GM20431 (cell line): ENCODE measurements at regions not wholly inside any gene's neighbourhood (a gene's known extent, or its start where the extent isn't known, plus 50 kb on each side); places are given as distances from the start of the nearest gene placed in this dataset.

Experiments used
- in situ Hi-C: fragments of 300-500 bp; cut with MseI, MboI; formaldehyde crosslinking; loops from one replicate; pipeline ENCODE4 v1.15.0; 2020; ENCODE audit warnings: low sequenced_read_pairs; ENCODE audit not compliant: unreplicated experiment

GRCh38 chr16:63553980-63554379 lies 1517.7 kb upstream of the CDH8 start:
- in situ Hi-C loops, result no loop called here

DNA sequence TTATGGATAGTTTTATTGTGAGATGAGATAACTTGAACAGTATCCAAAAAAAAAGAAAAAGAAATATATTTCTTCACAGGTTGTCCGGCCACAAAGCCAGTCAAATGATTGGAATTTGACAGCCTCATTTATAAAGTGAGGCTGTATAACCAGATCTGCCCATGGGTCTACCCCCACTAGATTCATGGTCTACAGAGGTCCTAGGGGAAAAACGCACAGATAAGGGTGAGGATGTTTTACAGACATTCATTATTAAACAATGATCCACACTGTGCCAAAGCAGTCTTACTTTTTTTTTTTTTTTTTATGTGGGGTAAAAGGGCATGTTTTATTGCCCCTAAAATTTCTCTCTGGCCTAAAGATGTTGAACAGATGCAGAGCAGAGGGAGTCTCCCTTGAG lies 1503.0 kb upstream of the CDH8 start:
- in situ Hi-C loops, result no loop called here

GRCh38 chr16:63530974-63531373 lies 1494.7 kb upstream of the CDH8 start:
- in situ Hi-C loops, result no loop called here

DNA sequence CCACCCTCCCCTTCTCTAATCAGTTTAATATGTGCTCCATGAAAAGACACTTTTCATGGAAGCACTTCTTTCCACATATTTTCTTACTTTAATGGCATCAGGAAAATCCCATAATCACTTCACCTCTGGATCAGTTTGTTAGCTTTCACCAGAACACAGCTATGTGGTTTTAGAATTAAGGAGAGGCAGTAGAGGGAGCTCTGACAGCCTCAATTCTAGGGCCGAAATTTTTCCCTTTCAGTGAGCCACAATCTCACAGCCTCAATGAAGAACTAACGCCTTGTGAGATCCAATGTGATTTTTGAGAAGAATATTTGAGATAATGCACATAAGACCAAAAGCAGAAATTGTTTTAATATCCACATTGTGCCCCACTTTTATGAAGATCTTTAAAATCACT lies 1494.0 kb upstream of the CDH8 start:
- in situ Hi-C loops, result no loop called here

DNA sequence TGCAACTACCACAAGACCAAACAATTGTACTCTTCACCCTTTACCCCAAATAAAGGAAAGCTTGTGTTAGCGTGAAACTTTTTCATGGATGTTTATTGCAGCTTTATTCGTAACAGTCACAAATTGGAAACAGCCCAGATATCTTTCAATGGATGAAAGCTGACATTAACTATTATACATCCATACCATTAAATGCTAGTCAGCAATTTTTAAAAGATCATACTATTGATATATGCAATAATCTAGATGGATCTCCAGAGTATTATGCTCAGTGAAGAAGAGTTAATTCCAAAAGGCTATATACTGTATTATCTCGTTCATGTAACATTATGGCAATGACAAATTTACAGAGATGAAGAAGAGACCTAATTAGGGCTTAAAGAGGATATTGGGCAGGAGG lies 1491.2 kb upstream of the CDH8 start:
- in situ Hi-C loops, result no loop called here

- in situ Hi-C loops, result no loop called here
Measured at GRCh38 chr16:63516394-63516793, 1480.2 kb upstream of the CDH8 start.

DNA sequence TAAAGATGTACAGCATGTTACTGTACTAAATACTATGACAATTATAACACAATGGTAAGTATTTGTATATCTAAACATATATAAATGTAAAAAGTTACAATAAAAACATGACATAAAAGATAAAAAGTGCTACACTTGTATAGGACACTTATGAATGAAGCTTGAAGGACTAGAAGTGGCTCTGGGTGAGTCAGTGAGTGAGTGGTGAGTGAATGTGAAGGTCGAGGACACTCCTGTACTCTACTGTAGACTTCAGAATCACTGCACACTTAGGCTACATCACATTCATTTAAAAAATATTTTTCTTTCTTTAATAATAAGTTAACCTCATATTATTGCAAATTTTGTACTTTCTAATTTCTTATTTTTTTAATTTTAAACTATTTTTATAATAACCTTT lies 1476.7 kb upstream of the CDH8 start:
- in situ Hi-C loops, result no loop called here

- in situ Hi-C loops, result no loop called here
Measured at GRCh38 chr16:63497408-63497807, 1461.2 kb upstream of the CDH8 start.

GRCh38 chr16:63496282-63496681 lies 1460.0 kb upstream of the CDH8 start:
- in situ Hi-C loops, result no loop called here

DNA sequence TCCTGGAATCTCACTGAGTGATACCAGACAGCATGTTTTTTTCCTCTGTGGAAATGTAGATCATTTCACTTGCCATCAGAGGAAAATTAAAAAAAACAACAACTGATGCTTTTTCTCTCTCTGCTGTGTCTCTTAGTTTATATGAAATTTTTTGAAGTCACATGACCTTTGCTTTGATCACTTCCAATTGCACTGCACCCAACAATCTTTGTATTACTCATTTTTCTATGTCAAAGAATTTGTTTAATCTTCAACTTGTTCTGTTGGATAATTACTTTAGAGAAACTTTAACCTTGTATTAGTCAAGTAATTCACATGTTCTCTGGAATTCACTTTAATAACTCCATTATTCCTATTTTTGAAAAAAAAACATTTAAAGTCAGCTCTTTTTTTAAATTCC lies 1452.7 kb upstream of the CDH8 start:
- in situ Hi-C loops, result no loop called here

DNA sequence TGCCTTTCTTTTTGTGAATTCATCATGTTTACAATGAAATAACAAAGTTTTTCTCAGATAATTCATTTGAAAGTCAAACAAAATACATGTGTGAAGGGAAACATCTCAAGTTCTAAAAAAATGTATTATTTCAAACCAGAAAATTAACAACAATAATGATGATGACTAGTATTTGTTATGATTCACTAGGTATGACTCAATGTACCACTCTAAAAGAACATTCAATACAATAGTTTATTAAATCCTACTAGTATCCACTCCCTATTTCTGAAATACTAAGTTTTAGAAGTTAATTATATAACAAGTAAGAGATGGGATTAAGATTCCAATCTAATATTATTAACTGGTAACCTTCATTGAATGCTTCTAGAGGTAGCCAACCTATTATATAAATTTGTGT lies 1444.8 kb upstream of the CDH8 start:
- in situ Hi-C loops, result no loop called here

DNA sequence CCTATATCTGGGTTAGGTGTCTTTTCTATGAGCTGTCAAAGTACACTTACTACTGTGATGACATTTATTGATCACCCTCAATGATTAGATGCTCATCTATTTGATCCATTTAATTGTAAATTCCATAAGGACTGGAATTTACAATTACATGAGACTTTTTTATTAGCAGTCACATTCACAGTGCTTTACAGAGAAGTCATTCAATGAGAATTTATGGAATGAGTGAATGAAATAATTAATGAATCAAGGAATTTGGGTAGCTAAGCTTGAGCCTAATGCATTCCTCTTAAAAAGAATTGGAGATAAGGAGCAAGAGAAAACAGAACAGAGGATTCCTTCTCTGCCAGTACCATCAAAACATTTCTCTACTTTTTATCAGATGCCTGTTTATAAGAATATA lies 1437.5 kb upstream of the CDH8 start:
- in situ Hi-C loops, result no loop called here

- in situ Hi-C loops, result no loop called here
Measured at GRCh38 chr16:63467513-63467912, 1431.3 kb upstream of the CDH8 start.

GRCh38 chr16:63462316-63462715 lies 1426.1 kb upstream of the CDH8 start:
- in situ Hi-C loops, result no loop called here

GRCh38 chr16:63461248-63461841 lies 1425.1 kb upstream of the CDH8 start:
- in situ Hi-C loops, result no loop called here

DNA sequence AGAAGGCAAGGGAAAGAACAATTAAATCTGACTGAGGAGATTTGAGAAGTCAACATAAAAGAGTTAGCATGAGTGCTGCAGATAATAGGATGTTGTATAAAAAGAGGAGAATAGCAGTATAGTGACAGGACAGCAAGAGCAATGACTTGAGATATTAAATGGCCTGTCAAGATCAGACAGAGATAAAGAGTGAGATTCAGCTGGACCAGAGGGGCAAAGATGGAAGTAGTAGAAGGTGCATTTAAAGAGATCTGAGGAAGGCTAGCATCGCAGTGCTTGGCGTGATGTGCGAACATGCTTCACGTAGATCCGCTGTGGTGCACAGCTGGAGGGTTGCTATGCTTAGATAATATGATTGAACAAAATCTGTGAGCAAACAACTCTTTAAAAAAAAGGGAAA lies 1422.6 kb upstream of the CDH8 start:
- in situ Hi-C loops, result no loop called here

DNA sequence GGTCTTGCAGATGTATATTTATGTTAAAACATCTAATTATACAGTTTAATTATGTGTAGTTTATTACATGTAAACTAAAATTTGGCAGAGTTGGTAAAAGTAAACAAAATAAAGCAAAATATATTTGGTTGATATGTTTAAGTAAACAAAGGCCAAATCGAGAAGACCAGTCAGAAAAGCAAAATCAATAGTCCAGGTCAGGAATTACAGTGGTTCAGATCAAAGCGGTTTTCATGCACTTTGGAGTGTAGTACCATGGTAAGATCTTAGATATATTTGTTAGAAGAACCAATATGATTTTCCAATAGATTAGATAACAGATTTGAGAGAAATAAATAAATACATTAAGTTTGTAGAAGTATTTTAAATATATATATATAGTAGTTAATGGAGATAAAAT lies 1421.6 kb upstream of the CDH8 start:
- in situ Hi-C loops, result no loop called here

- in situ Hi-C loops, result no loop called here
Measured at GRCh38 chr16:63453261-63453660, 1417.0 kb upstream of the CDH8 start.

GRCh38 chr16:63447121-63447520 lies 1410.9 kb upstream of the CDH8 start:
- in situ Hi-C loops, result no loop called here

- in situ Hi-C loops, result no loop called here
Measured at GRCh38 chr16:63442246-63442645, 1406.0 kb upstream of the CDH8 start.

DNA sequence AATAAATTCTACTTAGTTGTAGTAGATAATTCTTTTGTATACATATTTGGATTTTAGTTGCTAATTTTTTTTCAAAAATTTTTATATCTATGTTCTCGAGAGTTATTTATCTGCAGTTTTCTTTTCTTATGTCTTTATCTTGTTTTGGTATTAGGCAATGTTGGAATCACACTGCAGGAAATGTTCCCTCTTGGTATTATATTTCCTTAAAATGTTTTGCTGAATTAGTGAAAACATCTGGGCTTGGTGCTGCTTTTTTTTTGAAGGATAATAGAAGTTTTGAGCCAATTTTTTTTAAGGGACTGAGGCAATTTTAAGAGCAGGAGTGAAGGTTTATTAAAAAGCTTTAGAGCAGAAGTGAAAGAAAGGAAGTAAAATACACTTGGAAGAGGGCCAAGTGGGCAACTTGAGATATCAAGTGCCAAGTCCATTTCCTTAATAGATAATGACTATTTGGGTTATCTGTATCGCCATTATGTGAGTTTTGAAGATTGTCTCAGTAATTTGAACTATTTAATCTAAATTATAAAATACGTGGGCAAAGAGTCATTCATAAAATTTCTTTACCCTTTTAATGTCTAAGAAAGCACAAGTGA lies 1390.1 kb upstream of the CDH8 start:
- in situ Hi-C loops, result no loop called here

DNA sequence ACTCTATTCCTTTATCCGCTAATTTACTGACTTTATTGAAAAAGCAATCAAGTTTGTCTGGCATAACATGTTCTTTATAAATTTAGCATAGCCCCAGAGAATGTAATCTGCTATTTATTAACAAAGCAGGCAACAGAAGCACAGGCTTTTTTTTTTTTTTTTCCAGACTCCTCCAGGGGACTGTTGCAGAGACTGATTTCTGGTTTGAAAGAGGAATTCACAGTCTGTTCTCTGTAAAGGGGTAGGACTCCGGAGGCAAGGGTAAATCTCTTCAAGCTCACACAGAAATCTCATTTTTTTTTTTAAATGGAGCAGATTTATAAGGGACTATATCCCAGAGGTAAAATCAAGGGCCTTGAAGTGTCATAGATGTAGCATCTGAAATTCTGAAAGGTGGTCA lies 1386.5 kb upstream of the CDH8 start:
- in situ Hi-C loops, result no loop called here
